ENCODE measurements at regions not wholly inside any gene's neighbourhood (a gene's known extent, or its start where the extent isn't known, plus 50 kb on each side); places are given as distances from the start of the nearest gene placed in this dataset.

- H3K27me3 Mint-ChIP-seq = no peaks in the 10 kb centered on the region
- peak in 1 of 2 donors; percentile 40 for DNase-seq (ENCODE audit: low spot score in 2 of 2)
- peak overlapping the region; percentile 79 for H3K27ac Mint-ChIP-seq (ENCODE audit: low read depth)
- peak; percentile 79 for ATAC-seq (replicated peaks; ENCODE audit: extremely low read depth, poor library complexity, severe bottlenecking)
- H3K9me3 Mint-ChIP-seq = no peaks in the 10 kb centered on the region
- H3K4me3 Mint-ChIP-seq = peak overlapping the region; percentile 58
- peaks cover 6% of the 10 kb centered on the region for H3K36me3 Mint-ChIP-seq (ENCODE audit: insufficient read depth)
- H3K4me1 Mint-ChIP-seq = peaks cover 71% of the 10 kb centered on the region
Measured at GRCh38 chr14:97379091-97379531, 581.9 kb downstream of the VRK1 start.

DNA sequence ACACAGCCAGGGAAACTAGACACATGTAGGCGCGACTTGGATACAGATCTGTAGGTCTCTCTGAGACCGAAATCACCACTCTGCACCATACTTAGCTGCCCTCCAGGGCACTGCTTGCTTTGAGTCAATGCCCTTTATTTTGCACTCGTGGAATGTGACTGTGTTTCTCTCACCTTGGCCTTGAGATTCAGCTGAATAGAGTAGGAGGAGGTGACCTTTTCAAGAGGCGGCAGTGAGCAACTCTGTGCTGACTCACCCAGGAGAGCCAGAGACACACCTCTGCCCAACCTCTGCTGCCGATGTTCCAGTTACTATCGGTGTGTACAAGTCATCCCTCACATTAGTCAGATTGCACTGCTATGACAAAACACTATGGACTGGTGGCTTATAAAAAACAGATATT is 583.4 kb downstream of the VRK1 start:
- DNase-seq (ENCODE audit: low spot score in 2 of 2) = no peak
- Mint-ChIP-seq H3K27ac (ENCODE audit: low read depth) (no peak overlapping the region), H3K4me1 (peaks cover 63% of the 10 kb centered on the region)

DNA sequence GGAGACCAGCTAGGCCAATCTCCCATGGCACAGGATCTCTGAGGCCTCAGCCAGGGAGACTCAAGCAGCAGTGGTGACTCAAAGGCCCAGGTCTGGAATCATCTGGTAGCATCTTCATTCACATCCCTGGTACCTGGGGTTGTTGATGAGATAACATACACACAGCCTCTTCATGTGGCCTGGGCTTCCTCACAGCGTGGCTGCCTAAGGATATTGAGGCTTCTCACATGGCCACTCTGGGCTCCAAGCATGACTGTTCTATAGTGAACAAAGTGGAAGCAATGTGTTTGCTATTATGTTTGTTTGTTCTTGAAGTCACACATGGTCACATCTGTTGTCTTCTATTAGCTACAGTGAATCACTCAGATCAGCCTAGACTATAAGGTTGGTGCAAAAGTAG is 584.1 kb downstream of the VRK1 start:
- Mint-ChIP-seq H3K4me3 (no peak overlapping the region), H3K36me3 (ENCODE audit: insufficient read depth) (peaks cover 6% of the 10 kb centered on the region), H3K4me1 (peaks cover 62% of the 10 kb centered on the region), H3K27ac (ENCODE audit: low read depth) (no peak overlapping the region), H3K9me3 (peaks cover 6% of the 10 kb centered on the region), H3K27me3 (no peaks in the 10 kb centered on the region)
- DNase-seq (ENCODE audit: low spot score in 2 of 2) (no peak), ATAC-seq (replicated peaks; ENCODE audit: extremely low read depth, poor library complexity, severe bottlenecking) (no peak)

More for the DNA sequence above, 583.4 kb downstream of the VRK1 start:
- peaks cover 6% of the 10 kb centered on the region for H3K36me3 Mint-ChIP-seq (ENCODE audit: insufficient read depth)
- H3K4me3 Mint-ChIP-seq = peak overlapping the region; percentile 58
- no peaks in the 10 kb centered on the region for H3K27me3 Mint-ChIP-seq
- peak; percentile 38 for ATAC-seq (replicated peaks; ENCODE audit: extremely low read depth, poor library complexity, severe bottlenecking)
- peaks cover 1% of the 10 kb centered on the region for H3K9me3 Mint-ChIP-seq

DNA sequence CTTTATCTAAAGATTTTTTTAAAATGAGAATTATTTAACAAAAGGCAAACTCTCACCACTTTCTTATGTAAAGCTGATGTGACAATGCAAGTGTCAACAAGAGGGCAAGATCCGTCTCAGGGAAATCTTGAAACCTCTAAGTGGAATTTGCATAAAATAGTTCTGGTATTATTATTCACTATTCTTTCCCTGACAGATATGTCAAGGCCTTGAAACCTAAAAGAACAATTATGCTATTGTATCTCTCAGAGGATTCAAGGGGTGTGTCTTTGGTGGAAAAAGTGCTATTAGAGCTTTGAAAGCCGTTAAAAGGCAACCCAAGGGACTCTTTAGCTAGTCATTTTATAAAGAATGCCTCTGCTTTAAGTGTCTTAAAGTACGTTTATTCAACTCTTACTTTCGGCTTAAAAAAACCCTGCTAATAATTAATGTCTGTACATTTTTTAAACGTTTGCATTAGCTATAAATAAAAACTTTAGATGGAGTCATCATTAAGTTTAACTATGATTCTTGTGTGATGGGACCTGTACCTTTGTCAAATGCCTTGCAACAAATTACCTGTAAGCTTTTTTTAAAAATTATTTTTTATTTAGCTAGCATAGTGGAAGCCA is 585.5 kb downstream of the VRK1 start:
- H3K4me3 Mint-ChIP-seq = no peak overlapping the region
- peaks cover 6% of the 10 kb centered on the region for H3K36me3 Mint-ChIP-seq (ENCODE audit: insufficient read depth)
- peaks cover 57% of the 10 kb centered on the region for H3K4me1 Mint-ChIP-seq
- ATAC-seq (replicated peaks; ENCODE audit: extremely low read depth, poor library complexity, severe bottlenecking) = no peak
- H3K27me3 Mint-ChIP-seq = no peaks in the 10 kb centered on the region
- peaks cover 6% of the 10 kb centered on the region for H3K9me3 Mint-ChIP-seq
- no peak overlapping the region for H3K27ac Mint-ChIP-seq (ENCODE audit: low read depth)
- no peak for DNase-seq (ENCODE audit: low spot score in 2 of 2)

GRCh38 chr14:97385727-97386126 is 588.5 kb downstream of the VRK1 start:
- Mint-ChIP-seq H3K27me3 (no peaks in the 10 kb centered on the region), H3K36me3 (ENCODE audit: insufficient read depth) (peaks cover 1% of the 10 kb centered on the region), H3K9me3 (peaks cover 6% of the 10 kb centered on the region), H3K27ac (ENCODE audit: low read depth) (no peak overlapping the region), H3K4me3 (no peak overlapping the region), H3K4me1 (peaks cover 28% of the 10 kb centered on the region)
- DNase-seq (ENCODE audit: low spot score in 2 of 2) = no peak
- no peak for ATAC-seq (replicated peaks; ENCODE audit: extremely low read depth, poor library complexity, severe bottlenecking)

- no peak for DNase-seq (ENCODE audit: low spot score in 2 of 2)
- no peak for ATAC-seq (replicated peaks; ENCODE audit: extremely low read depth, poor library complexity, severe bottlenecking)
- H3K36me3 Mint-ChIP-seq (ENCODE audit: insufficient read depth) = no peaks in the 10 kb centered on the region
- H3K27ac Mint-ChIP-seq (ENCODE audit: low read depth) = no peak overlapping the region
- no peak overlapping the region for H3K4me3 Mint-ChIP-seq
- no peaks in the 10 kb centered on the region for H3K27me3 Mint-ChIP-seq
- H3K4me1 Mint-ChIP-seq = peaks cover 26% of the 10 kb centered on the region
- H3K9me3 Mint-ChIP-seq = peaks cover 6% of the 10 kb centered on the region
Measured at GRCh38 chr14:97387252-97387874, 590.2 kb downstream of the VRK1 start.

DNA sequence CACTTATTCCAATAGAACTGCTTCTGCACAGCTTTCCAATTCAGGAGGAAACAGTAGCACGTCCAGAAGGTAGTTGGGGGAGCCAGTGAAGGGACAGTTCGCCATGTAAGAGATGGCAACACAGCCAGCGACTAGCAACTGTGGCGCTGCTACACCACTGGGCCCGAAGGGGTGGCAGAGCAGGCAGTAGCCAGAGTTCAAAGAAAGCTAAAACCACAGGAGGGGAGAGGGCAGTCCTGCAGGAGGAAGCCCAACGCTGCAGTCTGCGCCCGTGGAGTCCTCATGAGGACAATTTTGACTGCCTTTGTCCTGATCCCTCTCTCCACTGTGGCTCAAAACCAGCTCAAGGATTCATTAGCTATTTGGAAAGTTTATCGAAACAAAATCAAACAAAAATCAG is 591.2 kb downstream of the VRK1 start:
- H3K27me3 Mint-ChIP-seq = no peaks in the 10 kb centered on the region
- no peak overlapping the region for H3K4me3 Mint-ChIP-seq
- no peak for DNase-seq (ENCODE audit: low spot score in 2 of 2)
- no peak overlapping the region for H3K27ac Mint-ChIP-seq (ENCODE audit: low read depth)
- H3K4me1 Mint-ChIP-seq = peaks cover 29% of the 10 kb centered on the region
- peaks cover 6% of the 10 kb centered on the region for H3K9me3 Mint-ChIP-seq
- no peaks in the 10 kb centered on the region for H3K36me3 Mint-ChIP-seq (ENCODE audit: insufficient read depth)
- ATAC-seq (replicated peaks; ENCODE audit: extremely low read depth, poor library complexity, severe bottlenecking) = no peak

GRCh38 chr14:97390096-97390724 is 593.0 kb downstream of the VRK1 start:
- ATAC-seq (replicated peaks; ENCODE audit: extremely low read depth, poor library complexity, severe bottlenecking) = no peak
- peaks cover 37% of the 10 kb centered on the region for H3K4me1 Mint-ChIP-seq
- H3K27me3 Mint-ChIP-seq = no peaks in the 10 kb centered on the region
- H3K4me3 Mint-ChIP-seq = peak overlapping the region; percentile 34
- H3K36me3 Mint-ChIP-seq (ENCODE audit: insufficient read depth) = no peaks in the 10 kb centered on the region
- no peak overlapping the region for H3K27ac Mint-ChIP-seq (ENCODE audit: low read depth)
- H3K9me3 Mint-ChIP-seq = peaks cover 6% of the 10 kb centered on the region
- DNase-seq (ENCODE audit: low spot score in 2 of 2) = no peak

GRCh38 chr14:97393244-97393643 is 596.1 kb downstream of the VRK1 start:
- Mint-ChIP-seq H3K27ac (ENCODE audit: low read depth) (peak overlapping the region; percentile 74), H3K9me3 (peaks cover 4% of the 10 kb centered on the region), H3K4me3 (peak overlapping the region; percentile 38), H3K27me3 (no peaks in the 10 kb centered on the region), H3K4me1 (peaks cover 35% of the 10 kb centered on the region), H3K36me3 (ENCODE audit: insufficient read depth) (no peaks in the 10 kb centered on the region)
- peak in 1 of 2 donors; percentile 53 for DNase-seq (ENCODE audit: low spot score in 2 of 2)
- peak; percentile 96 for ATAC-seq (replicated peaks; ENCODE audit: extremely low read depth, poor library complexity, severe bottlenecking)

DNA sequence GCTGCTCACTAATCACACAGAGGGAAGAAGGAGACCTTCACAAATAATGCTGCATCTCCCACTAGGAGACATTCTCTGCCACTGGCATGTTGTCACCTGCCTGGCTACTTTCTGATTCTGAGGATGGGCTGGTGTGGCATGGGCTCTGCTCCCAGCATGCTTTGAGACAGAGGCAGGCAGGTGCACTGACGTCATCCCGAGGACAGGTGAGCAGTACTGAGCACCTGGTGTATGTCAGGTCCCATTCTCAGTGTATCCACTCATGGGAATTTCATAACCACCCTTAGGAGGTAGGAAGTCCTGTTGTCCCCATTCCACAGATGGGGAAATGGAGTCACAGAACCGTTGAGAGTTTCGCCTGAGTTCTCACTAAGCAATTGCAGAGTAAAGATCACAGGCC is 597.9 kb downstream of the VRK1 start:
- Mint-ChIP-seq H3K27ac (ENCODE audit: low read depth) (peak overlapping the region; percentile 69), H3K4me1 (peaks cover 48% of the 10 kb centered on the region), H3K4me3 (no peak overlapping the region), H3K9me3 (peaks cover 12% of the 10 kb centered on the region), H3K36me3 (ENCODE audit: insufficient read depth) (no peaks in the 10 kb centered on the region), H3K27me3 (no peaks in the 10 kb centered on the region)
- DNase-seq (ENCODE audit: low spot score in 2 of 2) (no peak), ATAC-seq (replicated peaks; ENCODE audit: extremely low read depth, poor library complexity, severe bottlenecking) (no peak)

DNA sequence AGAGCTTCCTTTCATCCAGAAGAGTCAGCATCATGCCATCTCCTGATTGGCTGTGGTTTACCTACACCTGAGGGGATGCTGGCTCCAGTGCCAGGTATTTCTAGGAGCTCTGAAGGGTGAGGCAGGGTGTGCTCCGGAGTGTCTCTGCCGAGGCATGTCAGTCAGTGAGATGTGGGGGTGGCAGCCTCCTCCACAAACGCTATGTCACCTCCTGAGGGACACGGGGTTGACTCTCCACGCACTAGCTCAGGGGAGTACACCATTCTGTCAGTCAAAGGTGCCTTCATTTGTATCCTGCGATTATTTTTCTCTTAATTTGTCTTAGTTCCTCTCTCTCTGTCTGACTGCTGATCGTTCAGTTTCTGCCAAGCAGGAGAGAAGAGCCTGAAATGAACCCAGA is 604.5 kb downstream of the VRK1 start:
- Mint-ChIP-seq H3K9me3 (peaks cover 12% of the 10 kb centered on the region), H3K4me1 (peaks cover 25% of the 10 kb centered on the region), H3K27ac (ENCODE audit: low read depth) (no peak overlapping the region), H3K4me3 (no peak overlapping the region), H3K36me3 (ENCODE audit: insufficient read depth) (no peaks in the 10 kb centered on the region), H3K27me3 (no peaks in the 10 kb centered on the region)
- no peak for ATAC-seq (replicated peaks; ENCODE audit: extremely low read depth, poor library complexity, severe bottlenecking)
- no peak for DNase-seq (ENCODE audit: low spot score in 2 of 2)

DNA sequence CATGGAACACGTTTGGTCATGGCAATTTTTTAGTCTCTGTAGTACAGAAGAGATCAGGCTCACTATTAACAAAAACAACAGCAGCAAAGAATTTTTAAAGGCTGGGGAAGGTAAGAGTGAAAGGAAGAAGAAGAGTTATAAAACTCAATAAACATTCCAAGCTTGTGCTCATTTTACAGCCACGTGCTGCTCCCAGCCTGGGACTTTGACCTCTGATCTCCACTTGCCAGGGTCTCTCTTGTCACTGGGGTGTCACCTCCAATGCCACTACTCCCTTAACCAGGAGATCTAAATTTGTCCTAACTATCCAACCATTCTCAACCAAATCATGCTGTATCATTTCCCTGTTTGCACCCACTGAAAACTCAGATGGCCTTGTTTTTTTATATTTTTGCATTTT is 605.1 kb downstream of the VRK1 start:
- ATAC-seq (replicated peaks; ENCODE audit: extremely low read depth, poor library complexity, severe bottlenecking) (no peak), DNase-seq (ENCODE audit: low spot score in 2 of 2) (no peak)
- H3K4me1 Mint-ChIP-seq = peaks cover 25% of the 10 kb centered on the region
- H3K27ac Mint-ChIP-seq (ENCODE audit: low read depth) = no peak overlapping the region
- no peaks in the 10 kb centered on the region for H3K27me3 Mint-ChIP-seq
- no peak overlapping the region for H3K4me3 Mint-ChIP-seq
- H3K36me3 Mint-ChIP-seq (ENCODE audit: insufficient read depth) = no peaks in the 10 kb centered on the region
- H3K9me3 Mint-ChIP-seq = peaks cover 12% of the 10 kb centered on the region

All from central memory CD8-positive, alpha-beta T cell (primary cell).